ENCODE measurements at regions not wholly inside any gene's neighbourhood (a gene's known extent, or its start where the extent isn't known, plus 50 kb on each side); places are given as distances from the start of the nearest gene placed in this dataset.
"Not testable (repeated sequence)": the region's sequence is repeated elsewhere in the genome, so short reads cannot be mapped to it uniquely, and the experiment has no call there.

- TF ChIP-seq, protein P1, sequence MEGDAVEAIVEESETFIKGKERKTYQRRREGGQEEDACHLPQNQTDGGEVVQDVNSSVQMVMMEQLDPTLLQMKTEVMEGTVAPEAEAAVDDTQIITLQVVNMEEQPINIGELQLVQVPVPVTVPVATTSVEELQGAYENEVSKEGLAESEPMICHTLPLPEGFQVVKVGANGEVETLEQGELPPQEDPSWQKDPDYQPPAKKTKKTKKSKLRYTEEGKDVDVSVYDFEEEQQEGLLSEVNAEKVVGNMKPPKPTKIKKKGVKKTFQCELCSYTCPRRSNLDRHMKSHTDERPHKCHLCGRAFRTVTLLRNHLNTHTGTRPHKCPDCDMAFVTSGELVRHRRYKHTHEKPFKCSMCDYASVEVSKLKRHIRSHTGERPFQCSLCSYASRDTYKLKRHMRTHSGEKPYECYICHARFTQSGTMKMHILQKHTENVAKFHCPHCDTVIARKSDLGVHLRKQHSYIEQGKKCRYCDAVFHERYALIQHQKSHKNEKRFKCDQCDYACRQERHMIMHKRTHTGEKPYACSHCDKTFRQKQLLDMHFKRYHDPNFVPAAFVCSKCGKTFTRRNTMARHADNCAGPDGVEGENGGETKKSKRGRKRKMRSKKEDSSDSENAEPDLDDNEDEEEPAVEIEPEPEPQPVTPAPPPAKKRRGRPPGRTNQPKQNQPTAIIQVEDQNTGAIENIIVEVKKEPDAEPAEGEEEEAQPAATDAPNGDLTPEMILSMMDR (IDR thresholded peaks at IDR 0.05; ENCODE audit: poor library complexity), result not testable (repeated sequence)
- not testable (repeated sequence) for TF ChIP-seq EZH2 (IDR thresholded peaks at IDR 0.05; ENCODE audit: borderline replicate concordance)
These were observed 101.5 kb upstream of the RHOBTB1 start for GRCh38 chr10:61045480-61045879.
